GM23248 (cell line): ENCODE measurements at regions not wholly inside any gene's neighbourhood (a gene's known extent, or its start where the extent isn't known, plus 50 kb on each side); places are given as distances from the start of the nearest gene placed in this dataset.

Source experiments
- DNase-seq: peaks from one replicate; pipeline ENCODE4 v3.0.0-alpha.2; 2015
- H2AFZ ChIP-seq: fragments of 200-600 bp; sonication (generic); 2 replicates; pipeline ENCODE4 v1.6.1; 2016; ENCODE audit warnings: antibody characterized with exemption
- H3F3A ChIP-seq: fragments of 200-600 bp; sonication (generic); 2 replicates; pipeline ENCODE4 v1.6.1; 2016; ENCODE audit warnings: mild to moderate bottlenecking, antibody characterized with exemption, mixed run types; ENCODE audit not compliant: insufficient read depth
- H3K27ac ChIP-seq: fragments of 200-600 bp; sonication (generic); 2 replicates; pipeline ENCODE4 v1.5.1; 2016; ENCODE audit warnings: mild to moderate bottlenecking
- H3K27me3 ChIP-seq: fragments of 200-600 bp; sonication (generic); replicated peaks from 2 replicates; pipeline ENCODE4 v1.6.1; 2016; ENCODE audit warnings: mild to moderate bottlenecking; ENCODE audit not compliant: insufficient read depth
- H3K36me3 ChIP-seq: fragments of 200-600 bp; sonication (generic); 2 replicates; pipeline ENCODE4 v1.6.1; 2016; ENCODE audit warnings: low read depth, mild to moderate bottlenecking
- H3K4me1 ChIP-seq: fragments of 200-600 bp; sonication (generic); 2 replicates; pipeline ENCODE4 v1.6.1; 2016; ENCODE audit warnings: mild to moderate bottlenecking; ENCODE audit not compliant: insufficient read depth
- H3K4me2 ChIP-seq: fragments of 200-600 bp; sonication (generic); one replicate; pipeline ENCODE4 v1.6.1; 2016; ENCODE audit warnings: mild to moderate bottlenecking; ENCODE audit not compliant: unreplicated experiment
- H3K4me3 ChIP-seq: fragments of 200-600 bp; sonication (generic); 2 replicates; pipeline ENCODE4 v1.5.1; 2016; ENCODE audit warnings: mild to moderate bottlenecking
- H3K79me2 ChIP-seq: fragments of 200-600 bp; sonication (generic); 2 replicates; pipeline ENCODE4 v1.6.1; 2016; ENCODE audit warnings: mild to moderate bottlenecking; ENCODE audit not compliant: insufficient read depth
- H3K9ac ChIP-seq: fragments of 200-600 bp; sonication (generic); 2 replicates; pipeline ENCODE4 v1.6.1; 2016; ENCODE audit warnings: mild to moderate bottlenecking
- H3K9me2 ChIP-seq: fragments of 200-600 bp; sonication (generic); 2 replicates; pipeline ENCODE4 v1.6.1; 2016; ENCODE audit warnings: mixed run types, mild to moderate bottlenecking, moderate library complexity; ENCODE audit not compliant: insufficient read depth
- H3K9me3 ChIP-seq: fragments of 200-600 bp; sonication (generic); one replicate; pipeline ENCODE4 v1.6.1; 2017; ENCODE audit warnings: low read depth
- H4K20me1 ChIP-seq: fragments of 200-600 bp; sonication (generic); 2 replicates; pipeline ENCODE4 v1.6.0; 2016; ENCODE audit not compliant: insufficient read depth
- EZH2 ChIP-seq: fragments of 200-600 bp; sonication (generic); IDR thresholded peaks from 2 replicates; pipeline ENCODE4 v1.6.1; 2018; ENCODE audit warnings: antibody characterized with exemption, mild to moderate bottlenecking; ENCODE audit not compliant: insufficient read depth, poor library complexity, severe bottlenecking
- EZH2phosphoT487 ChIP-seq: fragments of 200-600 bp; sonication (generic); IDR thresholded peaks from 2 replicates; pipeline ENCODE4 v1.6.1; 2018; ENCODE audit warnings: antibody characterized with exemption, moderate library complexity, mild to moderate bottlenecking, low read depth; ENCODE audit not compliant: insufficient read depth
- WGBS, 2 experiments: methylation state at CpG; one replicate each; pipeline ENCODE4 v1.1.6; 2015 to 2017; ENCODE audit warnings: low lambda C conversion rate in 2 of 2, low coverage in 1 of 2; ENCODE audit errors: missing lambda C conversion rate in 2 of 2; 5-methylcytosine and 5-hydroxymethylcytosine counted together
- in situ Hi-C: fragments of 300-500 bp; cut with MboI; formaldehyde crosslinking; loops from 2 replicates; pipeline ENCODE4 v1.15.0; 2020

DNA sequence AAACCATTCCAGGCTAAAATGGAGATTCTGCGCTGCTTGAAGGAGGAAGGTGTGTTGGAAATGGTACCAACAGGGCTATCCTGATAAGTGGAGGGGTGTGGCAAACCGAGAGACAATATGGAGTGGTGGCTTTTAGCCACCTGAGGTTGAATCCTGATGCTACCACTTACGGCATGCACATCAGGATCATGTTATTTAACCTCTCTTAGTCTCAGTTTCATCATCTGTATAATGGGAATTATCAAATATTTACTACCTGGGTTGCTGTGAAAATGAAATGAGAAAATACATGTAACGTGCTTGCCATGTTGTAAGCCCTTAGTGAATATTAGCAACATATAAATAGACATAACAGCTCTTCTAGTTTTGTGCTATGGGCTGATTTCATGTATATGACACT lies 117.1 kb downstream of the TBX19 start:
- 63 to 73% methylated on average over 4 of the region's 4 CpGs for WGBS, 2 experiments
- H3F3A ChIP-seq, result no peaks in the 10 kb centered on the region
- H3K27ac ChIP-seq, result no peak overlapping the region
- H3K9ac ChIP-seq, result no peak overlapping the region
- H3K4me1 ChIP-seq, result no peaks in the 10 kb centered on the region; the same call in 1 of the 2 replicates
- no peak overlapping the region for H3K4me3 ChIP-seq
- H3K9me2 ChIP-seq, result peaks cover 4% of the 10 kb centered on the region; the same call in 1 of the 2 replicates
- H3K27me3 ChIP-seq, result 0 out of 2 replicates have a peak, but pooled peaks cover 7% of the 10 kb centered on the region
- no peak for DNase-seq
- TF ChIP-seq EZH2, result no peak
- no peak for TF ChIP-seq EZH2phosphoT487
- no peak overlapping the region for H2AFZ ChIP-seq
- no peaks in the 10 kb centered on the region for H3K79me2 ChIP-seq
- H3K9me3 ChIP-seq, result no peaks in the 10 kb centered on the region
- H4K20me1 ChIP-seq, result no peaks in the 10 kb centered on the region; the same call in 1 of the 2 replicates
- H3K4me2 ChIP-seq, result no peak overlapping the region
- H3K36me3 ChIP-seq, result no peaks in the 10 kb centered on the region
- in situ Hi-C loops, result no loop called here

DNA sequence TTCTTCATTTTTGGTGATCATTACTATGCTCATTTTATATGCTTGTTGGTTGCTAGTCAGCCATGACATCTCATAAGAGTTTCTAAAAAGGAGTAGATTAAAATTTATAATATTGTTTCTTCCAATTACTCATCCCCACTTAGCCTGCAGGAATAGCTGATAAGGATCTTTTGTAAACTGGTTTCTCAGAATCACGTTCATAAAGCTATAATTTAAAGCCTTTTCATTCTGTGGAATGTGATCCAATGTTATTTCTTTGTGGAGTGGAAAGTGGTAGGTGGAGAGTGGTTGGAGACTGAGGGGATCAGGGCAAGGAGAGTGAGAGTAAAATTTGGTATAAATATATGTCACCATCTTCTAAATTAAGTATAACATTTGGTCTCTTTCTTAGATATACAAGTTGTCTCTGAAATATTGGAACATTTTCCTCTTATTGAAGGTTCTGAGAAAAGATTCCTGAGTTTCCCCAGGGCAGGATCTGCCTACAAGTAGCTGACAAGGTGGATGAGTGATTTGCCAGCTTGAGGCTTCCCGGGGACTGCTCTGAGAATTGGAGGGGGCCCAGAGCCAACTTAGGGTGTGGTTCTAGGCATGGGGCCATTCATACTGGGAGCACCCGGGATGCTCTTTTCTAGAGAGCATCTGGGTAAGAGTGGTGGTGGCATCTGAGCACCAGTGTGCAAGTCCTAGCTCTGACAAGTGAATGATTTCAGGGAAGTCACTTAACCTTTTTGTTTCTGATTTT lies 116.4 kb downstream of the TBX19 start:
- Histone ChIP-seq H3K4me3 (no peak overlapping the region), H3K4me2 (no peak overlapping the region), H3K4me1 (no peaks in the 10 kb centered on the region; the same call in 1 of the 2 replicates), H3K9me2 (peaks cover 4% of the 10 kb centered on the region; the same call in 1 of the 2 replicates), H3K9me3 (no peaks in the 10 kb centered on the region), H3K27ac (no peak overlapping the region), H3K79me2 (no peaks in the 10 kb centered on the region), H3K9ac (no peak overlapping the region), H3K36me3 (no peaks in the 10 kb centered on the region), H3F3A (no peaks in the 10 kb centered on the region), H2AFZ (no peak overlapping the region), H4K20me1 (no peaks in the 10 kb centered on the region; the same call in 1 of the 2 replicates), H3K27me3 (0 out of 2 replicates have a peak, but pooled peaks cover 7% of the 10 kb centered on the region)
- 5 to 6% methylated on average over 3 of the region's 3 CpGs for WGBS, 2 experiments
- DNase-seq, result no peak
- in situ Hi-C loops, result no loop called here
- TF ChIP-seq EZH2, result no peak

DNA sequence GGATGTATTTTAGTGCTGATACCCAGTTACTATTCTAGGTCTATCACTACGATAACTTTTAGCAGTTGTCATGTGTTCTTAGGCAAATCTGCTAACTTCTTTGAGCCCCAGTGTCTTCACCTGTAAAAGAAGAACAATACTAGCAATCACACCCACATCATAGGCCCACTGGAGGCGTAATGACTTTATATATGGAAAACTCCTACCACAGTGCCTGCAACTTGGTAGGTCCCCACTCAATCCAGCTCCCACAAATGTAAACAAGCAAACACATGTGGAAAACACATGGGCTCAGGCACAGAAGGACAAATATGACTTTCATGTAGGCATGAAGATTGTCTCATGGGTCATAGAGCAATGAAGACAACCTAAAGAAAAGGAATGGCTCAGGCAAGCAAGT lies 115.8 kb downstream of the TBX19 start:
- H3K27ac ChIP-seq, result no peak overlapping the region
- H3K9me2 ChIP-seq, result peaks cover 4% of the 10 kb centered on the region; the same call in 1 of the 2 replicates
- in situ Hi-C loops, result no loop called here
- 0 out of 2 replicates have a peak, but pooled peaks cover 12% of the 10 kb centered on the region for H3K27me3 ChIP-seq
- TF ChIP-seq EZH2phosphoT487 (no peak), EZH2 (no peak)
- H3K79me2 ChIP-seq, result no peaks in the 10 kb centered on the region
- no peaks in the 10 kb centered on the region for H3K9me3 ChIP-seq
- no peaks in the 10 kb centered on the region for H3K36me3 ChIP-seq
- no peak overlapping the region for H3K9ac ChIP-seq
- H2AFZ ChIP-seq, result no peak overlapping the region
- H3F3A ChIP-seq, result no peaks in the 10 kb centered on the region
- no peak overlapping the region for H3K4me2 ChIP-seq
- H3K4me3 ChIP-seq, result no peak overlapping the region
- no peaks in the 10 kb centered on the region for H4K20me1 ChIP-seq
- WGBS, 2 experiments, result 90 to 92% methylated on average over 2 of the region's 2 CpGs
- no peaks in the 10 kb centered on the region; the same call in 1 of the 2 replicates for H3K4me1 ChIP-seq
- no peak for DNase-seq

DNA sequence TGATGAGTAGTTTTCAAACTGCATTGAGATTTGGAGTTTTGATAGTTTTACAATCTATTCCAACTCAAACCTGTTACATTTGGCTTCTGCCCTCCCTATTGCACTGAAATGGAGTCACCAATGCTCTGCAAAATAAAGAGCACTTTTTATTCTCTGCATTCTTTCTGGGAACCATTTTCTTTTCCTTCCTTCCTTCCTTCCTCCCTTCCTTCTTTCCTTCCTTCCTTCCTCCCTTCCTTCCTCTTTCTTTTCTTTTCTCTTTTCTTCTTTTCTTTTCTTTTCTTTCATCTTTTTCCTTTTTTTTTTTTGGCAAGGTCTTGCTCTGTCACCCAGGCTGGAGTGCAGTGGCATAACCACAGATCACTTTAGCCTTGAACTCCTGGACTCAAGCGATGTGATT lies 114.2 kb downstream of the TBX19 start:
- H3K4me1 ChIP-seq, result no peaks in the 10 kb centered on the region; the same call in 1 of the 2 replicates
- no peak for TF ChIP-seq EZH2phosphoT487
- TF ChIP-seq EZH2, result no peak
- peaks cover 10% of the 10 kb centered on the region; the same call in 1 of the 2 replicates for H3K27me3 ChIP-seq
- in situ Hi-C loops, result no loop called here
- H3K27ac ChIP-seq, result no peak overlapping the region
- no peaks in the 10 kb centered on the region for H3K79me2 ChIP-seq
- no peak for DNase-seq
- no peak overlapping the region for H3K4me2 ChIP-seq
- H3K4me3 ChIP-seq, result no peak overlapping the region
- peaks cover 4% of the 10 kb centered on the region; the same call in 1 of the 2 replicates for H3K9me2 ChIP-seq
- H3K9ac ChIP-seq, result no peak overlapping the region
- WGBS, 2 experiments, result 72 to 88% methylated on average over 1 of the region's 1 CpG
- no peak overlapping the region for H2AFZ ChIP-seq
- no peaks in the 10 kb centered on the region for H3K9me3 ChIP-seq
- H4K20me1 ChIP-seq, result no peaks in the 10 kb centered on the region
- no peaks in the 10 kb centered on the region for H3F3A ChIP-seq
- no peaks in the 10 kb centered on the region for H3K36me3 ChIP-seq
